Tibial artery (tissue), 4 donors: ENCODE measurements at regions not wholly inside any gene's neighbourhood (a gene's known extent, or its start where the extent isn't known, plus 50 kb on each side); places are given as distances from the start of the nearest gene placed in this dataset.

Experiments used
- DNase-seq, 2 donors: peaks; one replicate each; pipeline ENCODE4 v3.0.0-alpha.2; 2019
- H3K27ac ChIP-seq, 2 donors: fragments of 200-600 bp; sonication (generic) in 1 of 2; 1 replicate in 1 of 2; 2 replicates in 1 of 2; pipeline ENCODE4 v1.5.1; 2018 to 2019; ENCODE audit warnings: mild to moderate bottlenecking in 1 of 2
- H3K27me3 ChIP-seq, 2 donors: fragments of 200-600 bp; sonication (generic) in 1 of 2; one replicate each; pipeline versions ENCODE4 v1.5.1 to v1.6.0; 2016 to 2019
- H3K36me3 ChIP-seq, 3 donors: fragments of 200-600 bp; sonication (generic) in 2 of 3; one replicate each; pipeline ENCODE4 v1.5.1; 2016 to 2019; ENCODE audit warnings: mild to moderate bottlenecking in 2 of 3
- H3K4me1 ChIP-seq, 4 donors: fragments of 200-600 bp; sonication (generic) in 2 of 4; 1 replicate in 3 of 4; 2 replicates in 1 of 4; pipeline ENCODE4 v1.5.1; 2016 to 2019
- H3K4me3 ChIP-seq, 2 donors: fragments of 200-600 bp; sonication (generic) in 1 of 2; 1 replicate in 1 of 2; 2 replicates in 1 of 2; pipeline ENCODE4 v1.5.1; 2018 to 2019; ENCODE audit warnings: mild to moderate bottlenecking in 2 of 2
- H3K9me3 ChIP-seq, 3 donors: fragments of 200-600 bp; sonication (generic) in 1 of 3; one replicate each; pipeline ENCODE4 v1.5.1; 2016 to 2019
- intact Hi-C: fragments of 100-400 bp; cut with DNase I; formaldehyde crosslinking; loops from one replicate; pipeline ENCODE4 v1.15.0; 2023; ENCODE audit warnings: low total_unique reads
- TF ChIP-seq, protein P1 (sequence below), 2 experiments: fragments of 200-600 bp in 1 of 2; fragments of 450-650 bp in 1 of 2; IDR thresholded peaks; one replicate each; pipeline ENCODE4 v1.5.1; 2017 to 2019; ENCODE audit warnings: antibody characterized with exemption in 2 of 2, mild to moderate bottlenecking in 1 of 2, moderate library complexity in 1 of 2

DNA sequence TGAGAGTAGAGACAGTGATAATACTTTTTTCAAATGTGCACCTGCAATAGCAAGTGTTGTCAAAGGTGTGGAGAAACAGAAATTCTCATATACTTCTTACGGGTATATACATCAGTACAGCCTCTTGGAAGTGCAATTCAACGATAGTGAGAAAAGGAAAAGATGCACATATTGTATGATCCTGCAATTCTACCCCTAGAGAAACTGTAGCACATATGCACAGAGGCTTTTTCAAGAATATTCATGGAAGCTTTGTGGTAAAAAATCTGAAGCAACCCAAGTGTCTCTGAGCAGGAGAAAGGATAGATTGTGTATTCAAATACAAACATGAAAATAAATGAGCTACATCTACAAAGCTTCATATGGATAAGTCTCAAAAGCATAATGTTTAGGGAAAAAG lies 94.7 kb upstream of the PREP start:
- Histone ChIP-seq H3K27me3 (no peaks in the 10 kb centered on the region), H3K4me1 (peaks cover 0 to 4% (median 0%) of the 10 kb centered on the region in 4 donors), H3K27ac (no peak overlapping the region), H3K4me3 (no peak overlapping the region), H3K9me3 (no peaks in the 10 kb centered on the region), H3K36me3 (no peaks in the 10 kb centered on the region)
- TF ChIP-seq, protein P1, sequence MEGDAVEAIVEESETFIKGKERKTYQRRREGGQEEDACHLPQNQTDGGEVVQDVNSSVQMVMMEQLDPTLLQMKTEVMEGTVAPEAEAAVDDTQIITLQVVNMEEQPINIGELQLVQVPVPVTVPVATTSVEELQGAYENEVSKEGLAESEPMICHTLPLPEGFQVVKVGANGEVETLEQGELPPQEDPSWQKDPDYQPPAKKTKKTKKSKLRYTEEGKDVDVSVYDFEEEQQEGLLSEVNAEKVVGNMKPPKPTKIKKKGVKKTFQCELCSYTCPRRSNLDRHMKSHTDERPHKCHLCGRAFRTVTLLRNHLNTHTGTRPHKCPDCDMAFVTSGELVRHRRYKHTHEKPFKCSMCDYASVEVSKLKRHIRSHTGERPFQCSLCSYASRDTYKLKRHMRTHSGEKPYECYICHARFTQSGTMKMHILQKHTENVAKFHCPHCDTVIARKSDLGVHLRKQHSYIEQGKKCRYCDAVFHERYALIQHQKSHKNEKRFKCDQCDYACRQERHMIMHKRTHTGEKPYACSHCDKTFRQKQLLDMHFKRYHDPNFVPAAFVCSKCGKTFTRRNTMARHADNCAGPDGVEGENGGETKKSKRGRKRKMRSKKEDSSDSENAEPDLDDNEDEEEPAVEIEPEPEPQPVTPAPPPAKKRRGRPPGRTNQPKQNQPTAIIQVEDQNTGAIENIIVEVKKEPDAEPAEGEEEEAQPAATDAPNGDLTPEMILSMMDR (IDR thresholded peaks at IDR 0.05) = no peak
- no peak for DNase-seq
- intact Hi-C loops = no loop called here

DNA sequence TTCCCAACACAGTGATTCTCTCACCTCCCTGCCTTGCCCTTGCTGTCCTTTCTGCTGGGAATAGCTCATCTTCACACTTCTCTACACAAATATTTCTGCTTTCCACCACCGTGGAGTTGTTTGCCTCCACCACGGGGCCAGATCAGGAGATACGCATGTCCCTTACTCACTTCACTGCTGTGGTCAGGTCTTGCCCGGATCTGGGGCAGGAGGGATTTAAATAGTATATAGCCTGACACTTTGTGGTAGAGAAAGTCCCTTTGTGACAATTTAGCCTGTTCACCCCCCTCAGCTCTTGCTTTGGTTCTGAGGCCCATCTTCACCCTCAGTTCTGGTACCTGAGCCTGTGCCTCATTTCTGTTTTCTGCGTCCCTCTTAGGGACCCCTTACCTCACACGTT lies 92.6 kb upstream of the PREP start:
- Histone ChIP-seq H3K36me3 (no peaks in the 10 kb centered on the region), H3K27me3 (no peaks in the 10 kb centered on the region), H3K9me3 (no peaks in the 10 kb centered on the region), H3K27ac (no peak overlapping the region), H3K4me3 (no peak overlapping the region), H3K4me1 (peaks cover 0 to 8% (median 0%) of the 10 kb centered on the region in 4 donors)
- TF ChIP-seq, protein P1 (IDR thresholded peaks at IDR 0.05) = no peak
- DNase-seq = no peak
- intact Hi-C loops = no loop called here

DNA sequence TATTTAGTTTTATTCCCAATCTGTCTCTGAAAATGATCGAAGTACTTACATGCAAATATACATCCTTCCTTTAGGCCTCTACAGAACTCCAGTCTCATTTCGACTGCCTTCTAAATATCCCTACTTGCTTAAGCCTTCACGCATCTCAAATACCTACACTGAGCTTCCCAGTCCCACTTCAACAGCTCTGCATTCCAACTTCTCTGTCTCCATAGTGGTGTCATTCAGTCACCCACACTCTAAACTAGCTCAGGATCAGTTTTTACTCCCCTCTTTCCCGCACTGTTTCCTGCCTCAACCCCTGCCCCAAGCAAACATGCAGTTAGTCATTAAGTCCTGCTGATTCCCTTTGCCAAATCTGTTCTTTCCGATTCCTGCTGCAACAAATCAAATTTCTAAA lies 91.8 kb upstream of the PREP start:
- Histone ChIP-seq H3K9me3 (no peaks in the 10 kb centered on the region), H3K27ac (no peak overlapping the region), H3K4me1 (peaks cover 0 to 8% (median 0%) of the 10 kb centered on the region in 4 donors), H3K4me3 (no peak overlapping the region), H3K27me3 (no peaks in the 10 kb centered on the region), H3K36me3 (no peaks in the 10 kb centered on the region)
- TF ChIP-seq, protein P1 (IDR thresholded peaks at IDR 0.05) = no peak
- intact Hi-C loops = no loop called here
- no peak for DNase-seq

DNA sequence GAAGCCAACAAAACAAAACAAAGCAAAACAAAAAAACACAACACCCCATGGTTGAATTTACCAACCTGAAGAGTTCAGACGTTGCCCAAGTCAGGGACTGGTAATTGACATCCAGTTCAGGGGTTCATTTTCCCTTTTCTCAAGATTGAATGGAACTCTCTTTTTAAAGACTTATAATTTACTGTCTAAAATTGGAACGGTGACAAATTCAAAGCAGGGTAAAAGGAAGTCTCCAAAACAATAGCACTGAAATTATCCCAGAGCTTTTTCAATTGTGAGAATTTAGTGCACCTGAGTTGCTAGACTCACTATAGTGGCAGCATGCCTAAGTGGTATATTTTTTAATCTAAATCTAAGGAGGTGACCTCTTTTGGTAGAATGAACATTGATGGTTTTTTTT lies 90.9 kb upstream of the PREP start:
- H3K4me3 ChIP-seq = no peak overlapping the region
- peaks cover 0 to 15% (median 0%) of the 10 kb centered on the region in 4 donors for H3K4me1 ChIP-seq
- no peaks in the 10 kb centered on the region for H3K36me3 ChIP-seq
- intact Hi-C loops = no loop called here
- TF ChIP-seq, protein P1 (IDR thresholded peaks at IDR 0.05) = no peak
- no peak for DNase-seq
- no peaks in the 10 kb centered on the region for H3K9me3 ChIP-seq
- H3K27me3 ChIP-seq = no peaks in the 10 kb centered on the region
- H3K27ac ChIP-seq = no peak overlapping the region

DNA sequence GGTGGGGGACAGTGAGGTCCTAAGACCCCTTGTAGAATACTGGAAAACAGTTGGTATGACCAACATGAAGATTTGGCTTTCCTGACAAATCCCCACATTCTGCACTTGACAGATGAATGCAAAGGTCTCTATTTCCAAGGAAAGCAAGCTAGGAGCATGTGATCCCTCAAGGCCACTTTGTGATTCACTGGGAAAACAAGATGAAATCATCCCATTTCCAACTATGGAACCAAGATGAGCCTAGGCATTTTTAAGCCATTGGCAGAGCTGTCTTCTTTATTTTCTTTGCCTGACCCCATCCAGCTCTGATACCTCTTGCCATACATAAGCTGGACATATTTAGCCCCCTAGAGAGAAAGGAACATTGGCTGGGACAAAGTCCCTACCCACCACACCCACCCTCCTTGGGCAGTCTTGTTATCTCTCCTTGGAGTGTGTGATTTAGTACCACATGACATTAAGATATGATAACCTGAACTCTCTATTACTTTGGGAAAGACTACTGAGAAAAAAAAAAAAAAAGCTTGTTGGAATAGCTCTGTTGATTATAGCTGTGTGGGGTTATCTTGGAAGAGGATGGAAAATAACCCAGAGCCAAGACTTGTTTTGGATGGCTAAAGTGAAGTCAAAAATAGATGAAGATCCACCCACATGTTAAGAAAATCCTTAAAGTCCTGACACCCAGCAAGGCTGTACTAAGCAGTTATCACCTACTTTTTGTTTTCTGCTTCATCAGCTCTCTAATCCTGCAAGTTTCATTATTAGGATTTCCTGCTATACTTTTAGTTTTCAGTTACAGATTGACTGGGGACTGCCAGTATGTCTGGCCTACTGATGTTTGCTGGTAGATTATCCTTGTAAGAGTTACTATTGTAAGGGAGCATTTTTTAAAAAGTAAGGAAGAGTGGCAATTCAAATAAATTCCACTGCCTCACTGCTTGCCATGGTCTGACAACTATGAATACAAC lies 90.1 kb upstream of the PREP start:
- no peak overlapping the region for H3K27ac ChIP-seq
- H3K36me3 ChIP-seq = no peaks in the 10 kb centered on the region
- H3K4me1 ChIP-seq = peaks cover 0 to 17% (median 0%) of the 10 kb centered on the region in 4 donors
- TF ChIP-seq, protein P1 (IDR thresholded peaks at IDR 0.05) = no peak
- intact Hi-C loops = no loop called here
- H3K9me3 ChIP-seq = no peaks in the 10 kb centered on the region
- no peak overlapping the region for H3K4me3 ChIP-seq
- no peak for DNase-seq
- no peaks in the 10 kb centered on the region for H3K27me3 ChIP-seq
